ENCODE measurements at regions not wholly inside any gene's neighbourhood (a gene's known extent, or its start where the extent isn't known, plus 50 kb on each side); places are given as distances from the start of the nearest gene placed in this dataset.

DNA sequence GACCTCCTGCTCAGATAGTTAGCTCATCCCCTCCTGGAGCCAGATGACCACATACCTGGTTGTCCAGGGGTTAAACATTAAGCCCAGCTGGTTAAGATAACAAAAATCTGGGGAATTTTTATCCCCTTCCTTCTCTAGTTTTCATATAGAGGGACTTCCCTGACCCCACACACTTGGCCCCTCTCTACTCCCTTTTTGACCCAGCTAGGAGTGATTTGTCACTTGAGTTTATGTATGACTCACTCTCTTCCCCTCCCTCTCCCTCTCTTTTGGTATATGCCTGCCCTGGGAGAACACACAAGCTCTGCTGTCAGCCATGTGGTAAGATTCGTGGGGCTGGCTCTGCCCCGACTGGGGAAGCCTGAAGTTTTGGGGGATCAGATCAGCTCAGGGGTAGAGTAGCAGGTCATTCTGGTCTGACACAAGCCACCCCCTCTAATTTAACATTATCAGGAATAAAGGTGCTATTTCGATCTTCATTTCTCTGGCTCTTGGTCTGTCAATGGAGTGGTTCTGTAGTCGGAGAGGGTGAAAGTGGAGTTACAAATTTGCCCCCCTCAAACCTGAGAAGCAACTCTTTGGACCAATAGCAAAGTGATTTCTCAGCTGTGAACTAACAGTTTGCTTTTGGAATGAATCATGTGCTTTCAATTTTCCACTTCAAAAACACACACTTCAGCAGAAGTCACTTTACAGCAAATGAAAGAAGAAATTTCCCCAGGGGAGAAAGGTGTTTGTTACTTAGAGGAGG is 415.3 kb upstream of the CADM1 start:
- H3K4me1 ChIP-seq, result no peaks in the 10 kb centered on the region
- WGBS, result 45% methylated on average over 4 of the region's 4 CpGs
- DNase-seq (ENCODE audit: low spot score in 2 of 2), result no peak

DNA sequence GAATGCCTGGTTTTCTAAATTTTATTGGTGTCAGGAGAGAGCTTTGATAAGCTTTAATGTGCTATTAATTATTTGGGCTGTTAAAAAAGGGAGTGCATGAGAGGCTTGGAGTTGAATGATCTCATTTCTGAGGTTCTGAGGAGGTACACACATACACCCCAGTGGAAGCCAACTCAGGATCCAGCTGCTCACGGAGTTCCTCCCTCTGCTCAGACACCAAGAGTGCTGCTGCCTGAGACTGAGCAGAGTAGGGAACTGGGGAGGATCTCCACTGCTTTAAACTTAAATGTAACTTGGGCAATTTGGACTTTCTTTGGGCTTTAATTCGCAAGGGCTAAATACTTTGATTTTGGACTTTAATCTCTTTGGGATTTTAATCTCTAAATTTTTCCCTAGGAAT is 414.4 kb upstream of the CADM1 start:
- Histone ChIP-seq H3K4me3 (no peak overlapping the region), H3K27me3 (peaks cover 17% of the 10 kb centered on the region), H3K27ac (no peak overlapping the region), H3K9me3 (no peaks in the 10 kb centered on the region), H3K36me3 (no peaks in the 10 kb centered on the region), H3K4me1 (no peaks in the 10 kb centered on the region)
- DNase-seq (ENCODE audit: low spot score in 2 of 2), result no peak
- 85% methylated on average over 2 of the region's 2 CpGs for WGBS
- TF ChIP-seq POLR2AphosphoS5 (IDR thresholded peaks at IDR 0.05) (no peak), EP300 (IDR thresholded peaks at IDR 0.05) (no peak), POLR2A (IDR thresholded peaks at IDR 0.05) (no peak)
- TF ChIP-seq, protein P1, sequence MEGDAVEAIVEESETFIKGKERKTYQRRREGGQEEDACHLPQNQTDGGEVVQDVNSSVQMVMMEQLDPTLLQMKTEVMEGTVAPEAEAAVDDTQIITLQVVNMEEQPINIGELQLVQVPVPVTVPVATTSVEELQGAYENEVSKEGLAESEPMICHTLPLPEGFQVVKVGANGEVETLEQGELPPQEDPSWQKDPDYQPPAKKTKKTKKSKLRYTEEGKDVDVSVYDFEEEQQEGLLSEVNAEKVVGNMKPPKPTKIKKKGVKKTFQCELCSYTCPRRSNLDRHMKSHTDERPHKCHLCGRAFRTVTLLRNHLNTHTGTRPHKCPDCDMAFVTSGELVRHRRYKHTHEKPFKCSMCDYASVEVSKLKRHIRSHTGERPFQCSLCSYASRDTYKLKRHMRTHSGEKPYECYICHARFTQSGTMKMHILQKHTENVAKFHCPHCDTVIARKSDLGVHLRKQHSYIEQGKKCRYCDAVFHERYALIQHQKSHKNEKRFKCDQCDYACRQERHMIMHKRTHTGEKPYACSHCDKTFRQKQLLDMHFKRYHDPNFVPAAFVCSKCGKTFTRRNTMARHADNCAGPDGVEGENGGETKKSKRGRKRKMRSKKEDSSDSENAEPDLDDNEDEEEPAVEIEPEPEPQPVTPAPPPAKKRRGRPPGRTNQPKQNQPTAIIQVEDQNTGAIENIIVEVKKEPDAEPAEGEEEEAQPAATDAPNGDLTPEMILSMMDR (IDR thresholded peaks at IDR 0.05), result no peak

More for the DNA sequence above, 415.3 kb upstream of the CADM1 start:
- Histone ChIP-seq H3K36me3 (no peaks in the 10 kb centered on the region), H3K27ac (no peak overlapping the region), H3K27me3 (peaks cover 17% of the 10 kb centered on the region), H3K9me3 (no peaks in the 10 kb centered on the region), H3K4me3 (no peak overlapping the region)
- TF ChIP-seq EP300 (IDR thresholded peaks at IDR 0.05) (no peak), POLR2AphosphoS5 (IDR thresholded peaks at IDR 0.05) (no peak), POLR2A (IDR thresholded peaks at IDR 0.05) (no peak)
- TF ChIP-seq, protein P1 (IDR thresholded peaks at IDR 0.05), result no peak

DNA sequence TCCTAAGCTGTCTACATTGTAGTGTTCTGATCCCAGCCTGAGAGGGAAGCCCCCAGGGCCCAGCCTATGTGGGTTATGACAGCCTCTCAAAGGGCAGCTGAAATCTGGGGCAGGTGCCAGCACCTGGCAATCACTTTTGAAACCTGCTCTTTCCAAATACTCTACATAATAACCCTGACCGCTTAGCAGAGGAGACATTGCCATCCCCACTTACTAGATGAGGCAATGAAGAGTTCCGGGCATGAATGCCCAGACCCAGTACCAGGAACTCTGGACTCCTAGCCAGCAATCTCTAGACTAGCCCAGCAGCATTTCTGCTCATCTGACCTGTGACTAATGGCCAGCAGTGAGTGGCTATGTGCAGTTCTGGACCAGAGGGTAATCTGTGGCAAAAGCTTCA is 412.4 kb upstream of the CADM1 start:
- H3K9me3 ChIP-seq, result no peaks in the 10 kb centered on the region
- no peaks in the 10 kb centered on the region for H3K4me1 ChIP-seq
- H3K4me3 ChIP-seq, result no peak overlapping the region
- no peak for TF ChIP-seq POLR2AphosphoS5 (IDR thresholded peaks at IDR 0.05)
- no peak for TF ChIP-seq POLR2A (IDR thresholded peaks at IDR 0.05)
- TF ChIP-seq EP300 (IDR thresholded peaks at IDR 0.05), result no peak
- TF ChIP-seq, protein P1 (IDR thresholded peaks at IDR 0.05), result no peak
- no peak for DNase-seq (ENCODE audit: low spot score in 2 of 2)
- H3K36me3 ChIP-seq, result no peaks in the 10 kb centered on the region
- 76% methylated on average over 2 of the region's 2 CpGs for WGBS
- H3K27me3 ChIP-seq, result peaks cover 12% of the 10 kb centered on the region
- no peak overlapping the region for H3K27ac ChIP-seq

DNA sequence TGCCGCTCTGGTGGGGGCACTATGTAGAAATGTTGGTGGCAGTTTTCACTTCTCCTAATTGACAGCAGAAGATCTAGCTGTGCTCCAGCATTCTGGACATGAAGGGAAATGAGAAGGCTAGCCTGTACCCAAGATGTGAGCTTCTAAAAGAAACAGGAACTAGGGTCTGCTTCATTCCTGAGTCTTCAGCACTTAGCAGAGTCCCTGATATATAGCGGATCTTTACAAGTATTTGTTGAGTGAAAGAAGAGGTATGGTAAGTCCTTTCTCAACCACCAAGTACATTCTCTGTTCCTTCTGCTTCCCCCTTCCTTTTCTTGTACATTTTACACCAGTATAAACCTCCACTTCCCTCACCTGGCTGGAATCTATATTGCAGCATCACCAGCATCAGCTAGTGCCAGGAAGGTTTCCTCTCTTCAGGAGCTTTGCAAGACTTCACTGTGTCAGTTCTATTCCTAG is 408.3 kb upstream of the CADM1 start:
- H3K36me3 ChIP-seq, result no peaks in the 10 kb centered on the region
- no peaks in the 10 kb centered on the region for H3K4me1 ChIP-seq
- no peaks in the 10 kb centered on the region for H3K27me3 ChIP-seq
- H3K27ac ChIP-seq, result no peak overlapping the region
- 89% methylated on average over 2 of the region's 2 CpGs for WGBS
- no peaks in the 10 kb centered on the region for H3K9me3 ChIP-seq
- no peak for DNase-seq (ENCODE audit: low spot score in 2 of 2)
- no peak for TF ChIP-seq POLR2A (IDR thresholded peaks at IDR 0.05)
- TF ChIP-seq, protein P1 (IDR thresholded peaks at IDR 0.05), result peak in 1 of 2 donors; percentile 19
- no peak overlapping the region for H3K4me3 ChIP-seq

DNA sequence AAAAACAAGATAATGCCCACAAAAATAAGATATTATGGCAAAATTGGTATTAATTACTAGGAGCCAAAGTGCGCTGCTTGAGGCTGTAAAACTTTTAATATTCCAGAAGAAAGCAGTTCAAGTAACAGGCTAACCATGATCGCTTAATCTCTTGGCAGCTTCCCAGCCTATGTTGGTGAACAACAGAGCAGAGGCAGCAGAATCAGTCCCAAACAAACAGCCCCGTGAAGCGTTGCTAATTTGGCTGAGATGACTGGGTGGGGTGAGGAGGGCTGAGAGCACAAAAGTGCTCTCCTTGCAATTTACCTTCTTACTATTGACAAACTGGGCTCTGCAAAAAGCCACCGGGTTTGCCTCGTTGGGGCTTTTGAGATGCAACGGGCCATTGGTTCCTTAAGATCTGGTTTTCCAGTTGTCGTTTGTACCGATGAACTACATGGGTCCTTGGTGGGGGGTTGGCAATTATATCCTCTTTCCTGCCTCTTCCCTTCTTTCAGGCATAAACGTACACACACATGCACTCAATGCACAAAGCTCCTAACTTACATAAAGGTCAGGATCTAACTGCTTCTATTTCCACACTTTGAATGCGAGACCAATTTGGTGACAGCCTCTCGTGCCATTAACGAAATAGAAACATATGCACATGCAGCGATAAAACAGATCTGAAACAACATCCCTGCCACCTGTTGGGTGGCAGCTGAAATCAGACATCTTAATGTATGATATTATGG is 407.6 kb upstream of the CADM1 start:
- Histone ChIP-seq H3K4me3 (no peak overlapping the region), H3K4me1 (no peaks in the 10 kb centered on the region), H3K27ac (no peak overlapping the region), H3K36me3 (no peaks in the 10 kb centered on the region), H3K27me3 (no peaks in the 10 kb centered on the region), H3K9me3 (no peaks in the 10 kb centered on the region)
- TF ChIP-seq, protein P1 (IDR thresholded peaks at IDR 0.05), result no peak
- TF ChIP-seq POLR2AphosphoS5 (IDR thresholded peaks at IDR 0.05) (no peak), POLR2A (IDR thresholded peaks at IDR 0.05) (no peak), EP300 (IDR thresholded peaks at IDR 0.05) (no peak)
- WGBS, result 48% methylated on average over 14 of the region's 14 CpGs
- no peak for DNase-seq (ENCODE audit: low spot score in 2 of 2)

All from suprapubic skin (tissue), 4 donors.